ENCODE measurements at regions not wholly inside any gene's neighbourhood (a gene's known extent, or its start where the extent isn't known, plus 50 kb on each side); places are given as distances from the start of the nearest gene placed in this dataset.
"Not testable (repeated sequence)": the region's sequence is repeated elsewhere in the genome, so short reads cannot be mapped to it uniquely, and the experiment has no call there.

DNA sequence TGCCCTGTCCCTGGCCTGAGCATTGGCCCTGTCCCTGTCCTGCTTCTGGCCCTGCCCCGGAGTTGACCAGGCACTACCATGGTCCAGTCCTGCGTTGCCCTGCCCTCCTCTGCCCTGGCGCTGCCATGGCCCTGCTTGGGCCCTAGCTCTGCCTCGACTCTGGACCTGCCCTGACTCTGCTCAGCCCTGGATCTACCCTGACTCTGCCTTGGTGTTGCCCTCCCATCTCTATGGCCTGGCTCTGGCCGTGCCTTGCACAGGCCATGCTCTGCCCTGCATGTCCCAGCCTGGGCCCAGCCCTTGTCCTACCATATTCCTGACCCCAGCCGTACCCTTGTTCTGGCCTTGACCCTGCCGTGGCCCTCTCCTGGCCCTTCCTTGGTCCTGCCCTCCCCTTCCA lies 235.7 kb downstream of the GOLGA6L6 start:
- TF ChIP-seq EZH2 (IDR thresholded peaks at IDR 0.05; ENCODE audit: borderline replicate concordance, low read depth, low read length, severe bottlenecking) = not testable (repeated sequence)
- TF ChIP-seq, protein P1, sequence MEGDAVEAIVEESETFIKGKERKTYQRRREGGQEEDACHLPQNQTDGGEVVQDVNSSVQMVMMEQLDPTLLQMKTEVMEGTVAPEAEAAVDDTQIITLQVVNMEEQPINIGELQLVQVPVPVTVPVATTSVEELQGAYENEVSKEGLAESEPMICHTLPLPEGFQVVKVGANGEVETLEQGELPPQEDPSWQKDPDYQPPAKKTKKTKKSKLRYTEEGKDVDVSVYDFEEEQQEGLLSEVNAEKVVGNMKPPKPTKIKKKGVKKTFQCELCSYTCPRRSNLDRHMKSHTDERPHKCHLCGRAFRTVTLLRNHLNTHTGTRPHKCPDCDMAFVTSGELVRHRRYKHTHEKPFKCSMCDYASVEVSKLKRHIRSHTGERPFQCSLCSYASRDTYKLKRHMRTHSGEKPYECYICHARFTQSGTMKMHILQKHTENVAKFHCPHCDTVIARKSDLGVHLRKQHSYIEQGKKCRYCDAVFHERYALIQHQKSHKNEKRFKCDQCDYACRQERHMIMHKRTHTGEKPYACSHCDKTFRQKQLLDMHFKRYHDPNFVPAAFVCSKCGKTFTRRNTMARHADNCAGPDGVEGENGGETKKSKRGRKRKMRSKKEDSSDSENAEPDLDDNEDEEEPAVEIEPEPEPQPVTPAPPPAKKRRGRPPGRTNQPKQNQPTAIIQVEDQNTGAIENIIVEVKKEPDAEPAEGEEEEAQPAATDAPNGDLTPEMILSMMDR (IDR thresholded peaks at IDR 0.05; ENCODE audit: borderline replicate concordance, extremely low read depth, low read length, poor library complexity, severe bottlenecking) = not testable (repeated sequence)

All from DND-41 (cell line).